ENCODE measurements at regions not wholly inside any gene's neighbourhood (a gene's known extent, or its start where the extent isn't known, plus 50 kb on each side); places are given as distances from the start of the nearest gene placed in this dataset.
"Not testable (repeated sequence)": the region's sequence is repeated elsewhere in the genome, so short reads cannot be mapped to it uniquely, and the experiment has no call there.

DNA sequence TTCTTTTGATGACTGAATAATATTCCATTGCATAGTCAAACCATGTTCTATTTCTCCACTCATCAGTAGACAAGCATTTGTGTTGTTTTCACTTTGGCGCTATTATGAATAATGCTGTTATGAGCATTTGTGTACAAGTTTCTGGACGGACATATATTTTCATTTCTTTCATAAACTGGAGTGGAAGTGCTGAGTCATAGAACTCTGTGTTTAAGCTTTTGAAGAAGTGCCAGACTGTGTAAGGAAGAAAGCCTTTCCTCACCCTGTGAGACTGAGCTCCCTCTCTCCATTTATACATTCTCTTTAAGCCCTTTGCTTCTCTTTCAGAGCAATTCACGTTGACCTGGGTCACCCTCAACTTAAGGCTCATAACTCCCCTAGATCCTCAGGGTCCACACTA, 169.5 kb downstream of the OTOP1 start:
- not testable (repeated sequence) for H3K4me3 ChIP-seq, H3K27ac ChIP-seq

DNA sequence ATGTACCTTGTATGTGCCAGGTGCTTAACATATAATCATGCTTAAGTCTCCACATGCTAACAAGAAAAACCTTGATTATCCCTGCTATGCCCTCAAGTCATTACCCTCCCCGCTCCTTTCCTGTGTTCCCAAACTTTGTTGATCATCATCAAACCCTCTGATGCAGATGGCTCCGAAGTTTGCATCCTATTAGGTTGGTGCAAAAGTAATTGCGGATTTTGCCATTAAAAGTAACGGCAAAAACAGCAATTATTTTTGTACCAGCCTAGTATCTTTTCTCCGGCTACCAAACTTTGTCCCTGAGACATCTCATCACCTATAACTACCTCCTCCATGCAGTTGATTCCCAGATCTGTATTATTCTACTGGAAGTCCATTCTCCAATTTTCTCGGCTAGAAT, 142.6 kb downstream of the OTOP1 start:
- H3K4me3 ChIP-seq, H3K27ac ChIP-seq: not testable (repeated sequence)

DNA sequence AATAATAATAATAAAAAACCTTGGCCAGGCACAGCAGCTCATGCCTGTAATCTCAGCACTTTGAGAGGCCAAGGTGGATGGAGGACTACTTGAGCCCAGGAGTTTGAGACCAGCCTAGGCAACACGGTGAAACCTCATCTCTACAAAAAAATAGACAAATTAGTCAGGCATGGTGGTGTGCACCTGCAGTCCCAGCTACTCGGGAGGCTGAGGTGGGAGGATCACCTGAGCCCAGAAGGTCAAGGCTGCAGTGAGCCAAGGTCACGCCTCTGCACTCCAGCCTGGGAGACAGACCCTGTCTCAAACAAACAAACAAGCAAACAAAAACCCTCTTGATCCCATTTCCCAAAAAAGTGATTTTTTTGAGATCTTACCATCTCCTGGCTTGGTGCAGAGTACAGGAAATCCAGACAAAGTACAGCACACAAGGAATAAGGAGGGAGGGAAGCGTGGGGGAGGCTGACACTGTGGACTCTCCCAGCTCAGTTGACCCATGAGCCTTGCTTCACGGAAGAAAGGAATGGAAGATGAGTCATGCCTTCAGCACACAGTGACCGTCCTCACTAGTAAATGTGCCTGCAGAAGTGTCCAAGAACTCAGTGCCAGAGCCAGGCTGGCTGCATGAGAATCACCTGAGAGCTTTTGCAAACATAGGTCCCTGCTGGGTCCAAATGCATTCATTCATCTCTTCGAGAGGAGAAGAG, 136.9 kb downstream of the OTOP1 start:
- not testable (repeated sequence) for H3K4me3 ChIP-seq, H3K27ac ChIP-seq

DNA sequence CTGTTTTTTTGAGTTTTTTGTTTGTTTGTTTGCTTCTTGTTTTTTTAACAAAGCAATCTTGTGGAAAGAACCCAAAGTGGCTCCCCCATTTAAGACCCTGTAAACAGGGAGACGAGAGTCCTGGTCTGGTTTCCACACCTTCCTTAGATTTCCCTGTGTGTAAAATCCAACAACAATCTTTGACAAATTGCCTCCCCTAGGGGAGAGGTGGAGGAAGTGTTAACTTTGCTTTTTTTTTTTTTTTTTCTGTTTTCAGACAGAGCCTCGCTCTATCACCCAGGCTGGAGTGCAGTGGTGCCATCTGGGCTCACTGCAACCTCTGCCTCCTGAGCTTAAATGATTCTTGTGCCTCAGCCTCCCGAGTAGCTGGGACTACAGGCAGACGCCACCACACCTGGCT, 136.0 kb downstream of the OTOP1 start:
- not testable (repeated sequence) for H3K4me3 ChIP-seq, H3K27ac ChIP-seq

GRCh38 chr4:4092159-4092558, 134.6 kb downstream of the OTOP1 start:
- not testable (repeated sequence) for H3K4me3 ChIP-seq, H3K27ac ChIP-seq

DNA sequence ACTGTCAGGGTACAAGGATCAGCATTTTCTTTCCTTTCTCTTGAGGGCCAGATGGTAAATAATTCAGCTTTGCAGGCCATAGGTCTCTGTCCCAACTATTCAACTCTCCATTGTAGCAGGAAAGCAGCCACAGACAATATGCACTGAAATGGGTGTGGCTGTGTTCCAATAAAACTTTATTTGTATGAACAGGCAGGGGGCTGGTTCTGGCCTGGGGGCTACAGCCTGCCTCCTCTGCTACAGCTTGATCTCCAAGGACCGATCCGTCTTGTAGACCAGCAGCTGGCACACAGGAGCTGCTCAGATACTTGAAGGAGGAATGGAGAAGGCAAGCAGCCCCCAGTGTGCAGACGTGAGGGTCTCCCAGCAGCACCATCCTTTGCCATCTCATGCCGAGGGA, 127.1 kb downstream of the OTOP1 start:
- not testable (repeated sequence) for H3K27ac ChIP-seq, H3K4me3 ChIP-seq

DNA sequence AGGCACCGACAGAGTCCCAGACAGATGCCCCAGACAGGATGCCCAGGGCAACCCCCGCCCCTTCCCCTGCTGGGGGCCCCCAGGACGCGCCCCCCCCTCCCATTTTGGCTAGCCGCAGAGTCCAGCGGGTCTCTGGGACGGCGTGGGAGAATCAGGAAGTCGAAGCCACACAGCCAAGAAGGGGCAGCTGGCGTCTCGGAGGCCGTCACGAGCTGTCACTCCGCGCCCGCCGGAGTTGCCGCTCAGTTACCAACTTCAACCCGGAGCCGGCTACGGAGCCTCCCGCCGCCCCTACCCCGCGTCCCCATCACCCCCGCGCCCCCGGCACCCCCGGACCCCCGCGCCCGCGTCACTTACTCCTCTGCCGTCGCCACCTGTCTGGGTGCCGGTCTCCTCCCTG, 119.8 kb downstream of the OTOP1 start:
- H3K27ac ChIP-seq, result not testable (repeated sequence)
- peak overlapping the region; percentile 14 to 39 (median 30) for H3K4me3 ChIP-seq

DNA sequence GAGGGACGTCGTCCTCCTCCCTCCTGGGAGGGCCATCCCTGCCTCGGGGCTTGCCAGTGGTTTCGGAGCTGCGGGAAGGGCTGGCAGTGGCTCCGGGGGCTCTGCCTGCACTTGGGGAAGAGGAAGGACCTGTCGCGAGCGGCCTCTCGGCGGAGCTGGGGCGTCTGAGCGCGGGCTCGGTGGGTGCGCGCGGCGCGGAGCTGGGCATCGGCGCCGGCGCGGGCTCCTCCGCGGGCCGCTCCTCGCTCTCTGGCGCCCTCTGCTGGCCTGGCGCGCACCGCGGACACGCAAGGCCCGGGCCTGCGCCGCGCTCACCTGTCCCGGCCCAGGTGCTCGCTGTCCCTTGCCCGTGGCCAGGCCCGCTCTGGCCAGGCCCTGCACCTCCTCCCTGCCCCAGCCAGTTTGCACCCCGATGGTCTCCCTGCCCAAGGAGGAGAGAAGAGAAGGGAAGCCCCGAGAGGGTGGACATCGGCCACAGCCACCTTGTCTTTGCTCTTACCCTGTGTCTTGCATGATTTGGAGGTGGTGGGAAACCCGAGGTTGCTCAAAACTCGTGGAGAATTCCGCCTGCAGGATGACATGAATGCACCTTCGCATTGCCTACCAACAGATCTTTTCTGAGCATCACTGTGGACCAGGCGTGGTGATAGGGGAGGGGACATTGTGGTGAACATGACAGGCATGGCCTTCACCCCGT, 119.2 kb downstream of the OTOP1 start:
- not testable (repeated sequence) for H3K27ac ChIP-seq
- H3K4me3 ChIP-seq, result peak overlapping the region; percentile 14 to 39 (median 30)

GRCh38 chr4:4115381-4115780, 111.3 kb downstream of the OTOP1 start:
- H3K4me3 ChIP-seq, result not testable (repeated sequence)

DNA sequence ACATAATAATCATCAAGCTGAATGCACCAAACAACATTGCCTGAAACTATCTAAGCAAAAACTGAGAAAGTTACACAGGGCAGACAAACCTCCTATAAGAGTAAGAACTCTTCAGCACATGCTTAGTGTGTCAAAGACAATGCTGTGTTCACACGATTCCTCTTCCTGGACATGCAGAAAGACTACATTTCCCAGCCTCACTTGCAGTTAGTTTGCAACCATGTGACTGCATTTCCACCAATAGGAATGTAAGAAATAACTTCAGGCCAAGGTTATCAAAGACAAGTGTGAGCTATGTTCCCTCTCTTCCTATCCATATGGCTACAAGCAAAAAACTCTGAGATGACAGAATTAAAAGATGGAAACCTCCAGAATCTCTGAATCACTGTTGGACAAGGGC, 109.8 kb downstream of the OTOP1 start:
- not testable (repeated sequence) for H3K27ac ChIP-seq

More at GRCh38 chr4:4115381-4115780, 111.3 kb downstream of the OTOP1 start:
- not testable (repeated sequence) for H3K27ac ChIP-seq

DNA sequence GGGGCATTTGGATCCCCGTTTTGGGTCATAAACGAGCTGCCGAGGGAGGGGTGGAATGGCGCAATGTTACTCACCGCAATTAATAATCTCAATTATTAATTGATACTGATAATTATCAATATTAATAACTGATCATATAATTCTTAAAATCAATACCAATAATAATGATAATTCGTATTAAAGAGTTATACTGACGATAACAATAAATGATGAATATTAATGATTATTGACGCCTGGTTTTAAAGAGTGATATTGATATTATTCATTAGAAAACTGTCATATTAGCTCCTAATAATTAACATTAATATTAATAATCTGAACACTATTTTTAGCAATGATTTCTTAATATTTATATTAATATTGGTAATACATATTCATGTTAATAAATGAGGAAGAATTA, 92.4 kb downstream of the OTOP1 start:
- not testable (repeated sequence) for H3K4me3 ChIP-seq, H3K27ac ChIP-seq

More for the DNA sequence above, 109.8 kb downstream of the OTOP1 start:
- not testable (repeated sequence) for H3K4me3 ChIP-seq

DNA sequence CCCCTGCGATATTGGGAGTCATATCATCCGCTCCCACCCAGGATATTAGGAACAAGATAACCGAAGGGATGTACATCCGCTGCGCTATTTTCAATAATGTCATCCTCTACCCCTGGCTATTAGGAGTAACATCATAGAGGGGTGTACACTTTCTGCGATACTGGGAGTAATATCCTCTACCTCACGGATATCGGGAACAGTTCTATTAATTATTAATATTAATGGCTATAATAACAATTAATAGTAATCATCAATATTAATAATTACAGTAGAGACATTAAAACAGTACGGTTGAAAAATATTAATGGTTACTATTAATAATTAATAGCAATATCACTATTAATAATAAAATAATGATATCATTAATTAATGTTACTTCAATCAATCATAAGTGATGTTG, 90.1 kb downstream of the OTOP1 start:
- H3K4me3 ChIP-seq, H3K27ac ChIP-seq: not testable (repeated sequence)

All from skin epidermis (tissue), 12 donors.